H1 (cell line): ENCODE measurements at regions not wholly inside any gene's neighbourhood (a gene's known extent, or its start where the extent isn't known, plus 50 kb on each side); places are given as distances from the start of the nearest gene placed in this dataset.

ENCODE experiments used
- CTCF ChIA-PET: fragments of 300-600 bp; sonication (Branson Sonifier 250); formaldehyde crosslinking; loops from one replicate; lab custom pipeline; 2021; ENCODE audit not compliant: partially characterized antibody; lab: Charles Lee
- POLR2A ChIA-PET: fragments of 300-600 bp; sonication (Branson Sonifier 250); formaldehyde crosslinking; loops from one replicate; lab custom pipeline; 2021; ENCODE audit warnings: inconsistent platforms; ENCODE audit not compliant: partially characterized antibody; lab: Charles Lee
- DNase-seq, 2 experiments: peaks; one replicate each; pipeline versions ENCODE4 v3.0.0 to v3.0.0-alpha.2; 2010 to 2022; ENCODE audit warnings: low spot score in 2 of 2, low read depth in 1 of 2, mixed read lengths in 1 of 2
- FAIRE-seq: peaks from 2 replicates; lab custom pipeline; 2011; peaks lifted over from hg19 to GRCh38; lab: Jason Lieb, UNC
- H2AFZ ChIP-seq: 2 replicates; pipeline ENCODE4 v1.8.1; 2012; ENCODE audit warnings: low read length, inconsistent platforms
- H2AK5ac ChIP-seq: 2 replicates; pipeline ENCODE4 v1.6.1; 2013; ENCODE audit warnings: low read depth, low read length
- H2BK120ac ChIP-seq: replicated peaks from 2 replicates; pipeline ENCODE3; 2013; ENCODE audit warnings: low read depth, low read length, inconsistent platforms
- H2BK12ac ChIP-seq: 2 replicates; pipeline ENCODE4 v1.6.1; 2013; ENCODE audit warnings: low read depth, low read length
- H2BK15ac ChIP-seq: 2 replicates; pipeline ENCODE4 v1.6.1; 2013; ENCODE audit warnings: low read length
- H2BK20ac ChIP-seq: 2 replicates; pipeline ENCODE4 v1.6.1; 2013; ENCODE audit warnings: low read length
- H2BK5ac ChIP-seq: 2 replicates; pipeline ENCODE4 v1.6.1; 2013; ENCODE audit warnings: low read depth, low read length
- H3K14ac ChIP-seq: 2 replicates; pipeline ENCODE4 v1.6.1; 2013; ENCODE audit warnings: inconsistent platforms; ENCODE audit not compliant: insufficient read length
- H3K18ac ChIP-seq: 2 replicates; pipeline ENCODE4 v1.6.1; 2013; ENCODE audit warnings: low read length; ENCODE audit errors: extremely low read depth
- H3K23ac ChIP-seq: 2 replicates; pipeline ENCODE4 v1.6.1; 2013; ENCODE audit warnings: inconsistent platforms; ENCODE audit not compliant: insufficient read length
- H3K23me2 ChIP-seq: 2 replicates; pipeline ENCODE4 v1.6.1; 2013; ENCODE audit warnings: low read depth, low read length
- H3K27ac ChIP-seq: 2 replicates; pipeline ENCODE4 v1.6.1; 2011; ENCODE audit warnings: low read depth, low read length, inconsistent platforms
- H3K27me3 ChIP-seq, 4 experiments: replicated peaks in 1 of 4; 1 replicate in 1 of 4; 2 replicates in 3 of 4; pipeline versions ENCODE4 v1.6.1 to v1.8.1; 2011 to 2013; ENCODE audit warnings: low read length in 3 of 4, mild to moderate bottlenecking in 3 of 4, inconsistent platforms in 2 of 4, mixed read lengths in 2 of 4, moderate library complexity in 1 of 4; ENCODE audit not compliant: control insufficient read depth in 3 of 4, insufficient read depth in 3 of 4; ENCODE audit errors: extremely low read depth in 1 of 4
- H3K36me3 ChIP-seq, 4 experiments: 2 replicates each; pipeline versions ENCODE4 v1.6.1 to v1.8.1; 2011 to 2013; ENCODE audit warnings: mild to moderate bottlenecking in 4 of 4, low read length in 3 of 4, moderate library complexity in 2 of 4, control low read depth in 1 of 4, inconsistent platforms in 1 of 4; ENCODE audit not compliant: insufficient read depth in 4 of 4, control insufficient read depth in 2 of 4
- H3K4ac ChIP-seq: replicated peaks from 2 replicates; pipeline ENCODE3; 2013; ENCODE audit warnings: low read length, low read depth, mixed read lengths, inconsistent platforms; ENCODE audit not compliant: insufficient read length
- H3K4me1 ChIP-seq, 4 experiments: replicated peaks in 1 of 4; 1 replicate in 1 of 4; 2 replicates in 3 of 4; pipeline versions ENCODE4 v1.6.1 to v1.8.1; 2011 to 2013; ENCODE audit warnings: low read length in 3 of 4, inconsistent platforms in 2 of 4, mixed read lengths in 1 of 4; ENCODE audit not compliant: insufficient read depth in 4 of 4, control insufficient read depth in 3 of 4
- H3K4me2 ChIP-seq, 2 experiments: 2 replicates each; pipeline versions ENCODE4 v1.6.1 to v1.8.1; 2011 to 2013; ENCODE audit warnings: low read depth in 2 of 2, low read length in 2 of 2, control low read depth in 1 of 2, inconsistent platforms in 1 of 2, mild to moderate bottlenecking in 1 of 2; ENCODE audit not compliant: insufficient read depth in 1 of 2
- H3K4me3 ChIP-seq, 4 experiments: fragments of 200-600, 300-600 bp in 1 of 4; sonication (generic), shearing (Covaris generic), sonication (Bioruptor Twin) in 1 of 4; 2 replicates each; pipeline versions ENCODE4 v1.5.1 to v1.8.1; 2011 to 2016; ENCODE audit warnings: low read length in 4 of 4, low read depth in 3 of 4, control low read depth in 2 of 4, inconsistent platforms in 2 of 4, mild to moderate bottlenecking in 2 of 4, mixed read lengths in 1 of 4, moderate library complexity in 1 of 4; ENCODE audit not compliant: insufficient read depth in 2 of 4; ENCODE audit errors: extremely low read depth in 1 of 4
- H3K56ac ChIP-seq: replicated peaks from 2 replicates; pipeline ENCODE3; 2013; ENCODE audit warnings: low read depth, mild to moderate bottlenecking, mixed read lengths, low read length, inconsistent platforms; ENCODE audit not compliant: insufficient read length
- H3K79me1 ChIP-seq: 2 replicates; pipeline ENCODE4 v1.6.1; 2013; ENCODE audit warnings: low read depth, low read length, control low read depth
- H3K79me2 ChIP-seq, 2 experiments: 2 replicates each; pipeline versions ENCODE4 v1.6.1 to v1.8.1; 2012 to 2013; ENCODE audit warnings: low read length in 2 of 2, mild to moderate bottlenecking in 2 of 2, inconsistent platforms in 1 of 2; ENCODE audit not compliant: insufficient read depth in 2 of 2, control insufficient read depth in 1 of 2
- H3K9ac ChIP-seq, 4 experiments: replicated peaks in 1 of 4; 1 replicate in 1 of 4; 2 replicates in 3 of 4; pipeline versions ENCODE4 v1.6.1 to v1.8.1; 2011 to 2013; ENCODE audit warnings: low read depth in 3 of 4, low read length in 3 of 4, control low read depth in 2 of 4, mild to moderate bottlenecking in 2 of 4, moderate library complexity in 2 of 4, inconsistent platforms in 1 of 4; ENCODE audit errors: extremely low read depth in 1 of 4
- H3K9me3 ChIP-seq, 2 experiments: 2 replicates each; pipeline versions ENCODE4 v1.6.1 to v1.8.1; 2012 to 2013; ENCODE audit warnings: mild to moderate bottlenecking in 2 of 2, moderate library complexity in 2 of 2, control low read depth in 1 of 2, inconsistent platforms in 1 of 2, low read depth in 1 of 2, low read length in 1 of 2, mixed read lengths in 1 of 2; ENCODE audit not compliant: insufficient read depth in 2 of 2
- H4K20me1 ChIP-seq, 2 experiments: replicated peaks in 1 of 2; 2 replicates each; pipeline versions ENCODE3 to v1.8.1; 2011 to 2013; ENCODE audit warnings: inconsistent platforms in 2 of 2, low read length in 2 of 2, mild to moderate bottlenecking in 1 of 2; ENCODE audit not compliant: insufficient read depth in 2 of 2, control insufficient read depth in 1 of 2
- H4K5ac ChIP-seq: 2 replicates; pipeline ENCODE4 v1.6.1; 2013; ENCODE audit warnings: low read length, low read depth, mixed read lengths, inconsistent platforms; ENCODE audit not compliant: insufficient read length
- H4K8ac ChIP-seq: 2 replicates; pipeline ENCODE4 v1.8.0; 2013; ENCODE audit warnings: mild to moderate bottlenecking, moderate library complexity, low read length, inconsistent platforms; ENCODE audit not compliant: insufficient read depth; ENCODE audit errors: extremely low read depth
- H4K91ac ChIP-seq: replicated peaks from 2 replicates; pipeline ENCODE3; 2013; ENCODE audit warnings: low read length, mixed read lengths, inconsistent platforms; ENCODE audit not compliant: insufficient read length
- ASH2L ChIP-seq: fragments of 200-600, 300-600 bp; sonication (generic); IDR thresholded peaks from one replicate; pipeline ENCODE4 v1.7.1; 2017; ENCODE audit warnings: low read length
- ATF2 ChIP-seq: IDR thresholded peaks from 2 replicates; pipeline ENCODE4 v1.6.1; 2012; ENCODE audit warnings: low read length, inconsistent platforms
- BCL11A ChIP-seq, 2 experiments: IDR thresholded peaks; one replicate each; pipeline ENCODE4 v1.6.1; 2011; ENCODE audit warnings: low read depth in 2 of 2, low read length in 2 of 2, mild to moderate bottlenecking in 2 of 2
- JUN ChIP-seq: IDR thresholded peaks from 2 replicates; pipeline ENCODE4 v1.6.1; 2011; ENCODE audit warnings: low read depth, mild to moderate bottlenecking, improper control_type of control experiment, low read length
- NANOG ChIP-seq: IDR thresholded peaks from 2 replicates; pipeline ENCODE4 v1.6.1; 2011; ENCODE audit warnings: low read length, low read depth, mild to moderate bottlenecking, inconsistent platforms; ENCODE audit not compliant: insufficient read depth, poor library complexity, severe bottlenecking
- NRF1 ChIP-seq: IDR thresholded peaks from 2 replicates; pipeline ENCODE4 v1.6.1; 2011; ENCODE audit warnings: mild to moderate bottlenecking, low read depth, low read length, improper control_type of control experiment
- POLR2A ChIP-seq, 2 experiments: IDR thresholded peaks; 1 replicate in 1 of 2; 2 replicates in 1 of 2; pipeline ENCODE4 v1.6.1; 2011; ENCODE audit warnings: low read depth in 2 of 2, low read length in 2 of 2, mild to moderate bottlenecking in 2 of 2; ENCODE audit errors: control extremely low read depth in 1 of 2
- POU5F1 ChIP-seq: IDR thresholded peaks from 2 replicates; pipeline ENCODE4 v1.6.1; 2011; ENCODE audit warnings: low read depth, mild to moderate bottlenecking, low read length, moderate library complexity
- RBBP5 ChIP-seq: IDR thresholded peaks from 2 replicates; pipeline ENCODE4 v1.7.1; 2012; ENCODE audit warnings: low read depth, mild to moderate bottlenecking, inconsistent platforms, low read length, moderate library complexity, borderline replicate concordance
- WGBS, 2 experiments: shearing (Covaris generic) in 1 of 2; methylation state at CpG; one replicate each; pipeline versions ENCODE4 v1.1.6 to v1.1.7; 2013 to 2015; ENCODE audit warnings: low lambda C conversion rate in 2 of 2, mixed read lengths in 2 of 2, inconsistent platforms in 1 of 2, low coverage in 1 of 2, missing lambda C conversion rate in 1 of 2; ENCODE audit not compliant: insufficient replicate concordance in 2 of 2, insufficient coverage in 1 of 2, insufficient read length in 1 of 2; ENCODE audit errors: extremely low coverage in 1 of 2, missing lambda C conversion rate in 1 of 2; 5-methylcytosine and 5-hydroxymethylcytosine counted together

GRCh38 chr6:94670017-94670416 is 907.3 kb upstream of the MANEA start:
- 91% methylated on average over 3 of the region's 3 CpGs; no CpG with 5 or more reads in 1 of the 2 experiments for WGBS, 2 experiments
- TF ChIP-seq ATF2 (no peak), POLR2A (IDR thresholded peaks at IDR 0.05; ENCODE audit: control extremely low read depth in 1 of 2, low read depth in 2 of 2, low read length in 2 of 2) (no peak), POU5F1 (no peak), NRF1 (no peak), BCL11A (IDR thresholded peaks at IDR 0.05; ENCODE audit: low read depth in 2 of 2, low read length in 2 of 2) (no peak), JUN (no peak), RBBP5 (no peak), NANOG (no peak), ASH2L (no peak)
- TF ChIP-seq, all 59 proteins: peak for 0
- Histone ChIP-seq H3K27me3 (peaks cover 0 to 1% (median 0%) of the 10 kb centered on the region in 4 experiments; a peak in 1 of 7 replicates), H3K56ac (no peak overlapping the region), H3K9ac (no peak overlapping the region), H2BK5ac (no peak overlapping the region), H3K4me3 (no peak overlapping the region), H4K5ac (no peak overlapping the region), H2BK15ac (no peak overlapping the region), H3K4me2 (no peak overlapping the region), H3K79me1 (no peaks in the 10 kb centered on the region), H3K27ac (no peak overlapping the region), H3K36me3 (no peaks in the 10 kb centered on the region), H3K79me2 (no peaks in the 10 kb centered on the region), H2AFZ (no peak overlapping the region), H2BK20ac (no peak overlapping the region), H2AK5ac (no peak overlapping the region), H4K8ac (no peak overlapping the region), H4K91ac (no peak overlapping the region), H3K14ac (no peak overlapping the region), H3K9me3 (no peaks in the 10 kb centered on the region), H3K4ac (no peak overlapping the region), H3K18ac (no peak overlapping the region), H2BK12ac (no peak overlapping the region), H3K4me1 (no peaks in the 10 kb centered on the region; a peak in 1 of 7 replicates), H3K23me2 (no peaks in the 10 kb centered on the region), H3K23ac (no peak overlapping the region), H4K20me1 (no peaks in the 10 kb centered on the region), H2BK120ac (no peak overlapping the region)
- ChIA-PET CTCF (interaction anchor here (1.3 to 1.4 kb wide), 2 partner anchors 10 to 20 kb away, joined by 3 read pairs; no protein-coding TSS in a partner anchor), POLR2A (no interaction called here)
- FAIRE-seq (no peak), DNase-seq (no peak)
